KMS-11 (cell line): ENCODE measurements at regions not wholly inside any gene's neighbourhood (a gene's known extent, or its start where the extent isn't known, plus 50 kb on each side); places are given as distances from the start of the nearest gene placed in this dataset.

Experiments
- H2AFZ ChIP-seq: fragments of 200-600 bp; sonication (generic); 2 replicates; pipeline ENCODE4 v1.6.1; 2016; ENCODE audit warnings: antibody characterized with exemption, mixed run types, low read depth
- H3K27ac ChIP-seq: fragments of 200-600 bp; sonication (generic); 2 replicates; pipeline ENCODE4 v1.6.1; 2016; ENCODE audit warnings: mild to moderate bottlenecking, mixed run types
- H3K27me3 ChIP-seq: fragments of 200-600 bp; sonication (generic); 2 replicates; pipeline ENCODE4 v1.6.1; 2017; ENCODE audit warnings: mild to moderate bottlenecking, low read depth, mixed run types, moderate library complexity; ENCODE audit not compliant: insufficient read depth
- H3K36me3 ChIP-seq: fragments of 200-600 bp; sonication (generic); 2 replicates; pipeline ENCODE4 v1.6.1; 2017; ENCODE audit warnings: mild to moderate bottlenecking, mixed run types; ENCODE audit not compliant: insufficient read depth
- H3K4me1 ChIP-seq: fragments of 200-600 bp; sonication (generic); 2 replicates; pipeline ENCODE4 v1.6.1; 2016; ENCODE audit warnings: mild to moderate bottlenecking, low read depth, mixed run types; ENCODE audit not compliant: poor library complexity, severe bottlenecking
- H3K4me2 ChIP-seq: fragments of 200-600 bp; sonication (generic); 2 replicates; pipeline ENCODE4 v1.7.0; 2016; ENCODE audit warnings: mild to moderate bottlenecking, mixed run types
- H3K4me3 ChIP-seq: fragments of 200-600 bp; sonication (generic); IDR thresholded peaks from 2 replicates; pipeline ENCODE4 v1.6.1; 2017; ENCODE audit warnings: low read depth, low read length, mixed read lengths; ENCODE audit not compliant: insufficient read depth
- H3K79me2 ChIP-seq: fragments of 200-600 bp; sonication (generic); 2 replicates; pipeline ENCODE4 v1.6.1; 2016; ENCODE audit warnings: low read depth, mixed run types; ENCODE audit not compliant: insufficient read depth
- H3K9ac ChIP-seq: fragments of 200-600 bp; sonication (generic); 2 replicates; pipeline ENCODE4 v1.6.1; 2016; ENCODE audit warnings: mild to moderate bottlenecking, mixed run types
- H4K20me1 ChIP-seq: fragments of 200-600 bp; sonication (generic); 2 replicates; pipeline ENCODE4 v1.6.1; 2016; ENCODE audit warnings: mild to moderate bottlenecking, mixed run types; ENCODE audit not compliant: insufficient read depth
- TF ChIP-seq, protein P1 (sequence below): fragments of 200-600 bp; sonication (generic); conservative IDR thresholded peaks from 2 replicates; pipeline ENCODE4 v1.6.1; 2017; ENCODE audit warnings: low read depth, mild to moderate bottlenecking, antibody characterized with exemption, low read length, moderate library complexity, mixed read lengths

DNA sequence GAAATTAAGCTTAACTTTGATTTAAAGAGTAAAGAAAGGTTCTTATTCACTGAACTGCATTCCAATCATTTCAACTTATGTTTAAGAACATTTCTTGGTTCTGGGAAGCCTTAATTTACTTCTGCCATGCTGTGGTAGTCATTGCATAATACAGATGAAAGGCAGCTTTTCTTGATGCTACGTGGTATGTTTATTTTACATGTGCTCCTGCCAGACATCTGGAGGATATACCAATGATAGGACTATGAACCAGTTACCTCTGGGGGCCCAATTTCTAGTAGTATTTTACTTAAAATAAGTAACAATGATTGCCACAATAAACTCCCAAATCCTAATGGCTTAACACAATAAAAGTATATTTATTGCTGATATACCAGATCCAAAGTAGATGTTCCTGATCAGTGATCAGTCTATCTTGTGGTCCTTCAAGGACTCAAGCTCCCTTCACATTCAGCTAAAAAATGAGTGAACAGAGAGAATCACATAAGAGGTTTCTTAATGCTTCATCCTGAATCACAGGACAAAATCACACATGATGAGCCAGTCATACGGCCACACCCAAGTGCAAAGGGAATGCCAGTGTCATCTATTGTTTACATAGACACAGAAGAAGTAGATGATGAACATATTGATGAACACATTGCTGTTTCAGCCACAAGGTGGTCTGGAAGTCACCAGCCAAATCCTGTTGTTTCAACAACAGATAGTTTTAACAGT, 56.5 kb upstream of the CCN2 start:
- Histone ChIP-seq H3K79me2 (no peaks in the 10 kb centered on the region), H3K36me3 (no peaks in the 10 kb centered on the region), H3K9ac (no peak overlapping the region), H3K4me1 (no peaks in the 10 kb centered on the region), H3K4me2 (no peak overlapping the region), H3K27ac (no peak overlapping the region), H4K20me1 (no peaks in the 10 kb centered on the region), H3K4me3 (no peak overlapping the region), H3K27me3 (no peaks in the 10 kb centered on the region), H2AFZ (no peak overlapping the region)
- TF ChIP-seq, protein P1, sequence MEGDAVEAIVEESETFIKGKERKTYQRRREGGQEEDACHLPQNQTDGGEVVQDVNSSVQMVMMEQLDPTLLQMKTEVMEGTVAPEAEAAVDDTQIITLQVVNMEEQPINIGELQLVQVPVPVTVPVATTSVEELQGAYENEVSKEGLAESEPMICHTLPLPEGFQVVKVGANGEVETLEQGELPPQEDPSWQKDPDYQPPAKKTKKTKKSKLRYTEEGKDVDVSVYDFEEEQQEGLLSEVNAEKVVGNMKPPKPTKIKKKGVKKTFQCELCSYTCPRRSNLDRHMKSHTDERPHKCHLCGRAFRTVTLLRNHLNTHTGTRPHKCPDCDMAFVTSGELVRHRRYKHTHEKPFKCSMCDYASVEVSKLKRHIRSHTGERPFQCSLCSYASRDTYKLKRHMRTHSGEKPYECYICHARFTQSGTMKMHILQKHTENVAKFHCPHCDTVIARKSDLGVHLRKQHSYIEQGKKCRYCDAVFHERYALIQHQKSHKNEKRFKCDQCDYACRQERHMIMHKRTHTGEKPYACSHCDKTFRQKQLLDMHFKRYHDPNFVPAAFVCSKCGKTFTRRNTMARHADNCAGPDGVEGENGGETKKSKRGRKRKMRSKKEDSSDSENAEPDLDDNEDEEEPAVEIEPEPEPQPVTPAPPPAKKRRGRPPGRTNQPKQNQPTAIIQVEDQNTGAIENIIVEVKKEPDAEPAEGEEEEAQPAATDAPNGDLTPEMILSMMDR: no peak

DNA sequence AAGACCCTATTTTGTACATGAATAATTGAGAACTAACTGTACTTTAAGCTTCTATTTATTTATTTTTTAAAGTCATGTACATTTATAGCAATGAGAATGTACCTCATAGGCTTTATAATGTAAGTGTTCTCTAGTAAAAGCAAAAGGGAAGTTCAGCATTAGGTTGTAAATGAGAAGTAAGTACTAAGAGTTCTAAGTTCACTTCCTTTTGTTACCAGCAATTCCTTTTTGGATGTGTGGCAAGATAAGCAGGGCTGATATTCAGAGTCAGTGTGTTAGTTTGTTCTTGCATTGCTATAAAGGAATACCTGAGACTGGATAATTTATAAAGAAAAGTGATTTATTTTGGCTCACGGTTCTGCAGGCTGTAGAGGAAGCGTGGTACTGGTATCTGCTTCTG, 54.0 kb upstream of the CCN2 start:
- no peak overlapping the region for H3K4me3 ChIP-seq
- H3K36me3 ChIP-seq: no peaks in the 10 kb centered on the region
- peaks cover 3% of the 10 kb centered on the region for H3K4me1 ChIP-seq
- H4K20me1 ChIP-seq: no peaks in the 10 kb centered on the region
- no peak overlapping the region for H2AFZ ChIP-seq
- H3K79me2 ChIP-seq: no peaks in the 10 kb centered on the region
- H3K27me3 ChIP-seq: no peaks in the 10 kb centered on the region
- H3K9ac ChIP-seq: no peak overlapping the region
- no peak overlapping the region for H3K27ac ChIP-seq
- TF ChIP-seq, protein P1: no peak
- no peak overlapping the region for H3K4me2 ChIP-seq

DNA sequence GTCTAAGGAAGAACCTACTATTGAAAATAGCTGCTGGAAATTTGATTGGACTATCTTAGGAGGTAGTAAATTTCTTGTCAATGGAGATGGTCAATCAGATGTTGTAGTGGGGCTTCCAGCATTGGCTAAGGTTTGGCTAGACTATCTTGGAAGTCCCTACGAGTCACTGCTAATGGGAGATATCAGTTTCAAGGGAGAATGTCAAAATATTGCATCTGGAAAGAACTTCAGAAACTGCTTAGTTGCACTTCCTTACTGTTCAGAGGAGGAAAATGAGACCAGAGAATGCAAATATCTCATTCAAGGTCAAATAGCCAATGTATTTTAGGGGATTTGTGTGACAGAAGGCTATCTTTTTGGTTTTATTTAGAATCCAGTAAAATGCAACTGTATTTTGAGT, 53.5 kb upstream of the CCN2 start:
- Histone ChIP-seq H3K27me3 (no peaks in the 10 kb centered on the region), H4K20me1 (no peaks in the 10 kb centered on the region), H3K36me3 (no peaks in the 10 kb centered on the region), H2AFZ (no peak overlapping the region), H3K27ac (no peak overlapping the region), H3K79me2 (no peaks in the 10 kb centered on the region), H3K4me2 (no peak overlapping the region), H3K4me1 (peaks cover 8% of the 10 kb centered on the region), H3K9ac (no peak overlapping the region), H3K4me3 (no peak overlapping the region)
- TF ChIP-seq, protein P1: no peak

- H3K4me1 ChIP-seq: peaks cover 19% of the 10 kb centered on the region
Measured at GRCh38 chr6:132003516-132004178, 52.5 kb upstream of the CCN2 start.

More at GRCh38 chr6:132003516-132004178, 52.5 kb upstream of the CCN2 start:
- H3K27me3 ChIP-seq: no peaks in the 10 kb centered on the region
- TF ChIP-seq, protein P1: no peak
- H3K4me2 ChIP-seq: no peak overlapping the region
- no peaks in the 10 kb centered on the region for H4K20me1 ChIP-seq
- no peak overlapping the region for H3K4me3 ChIP-seq
- H3K79me2 ChIP-seq: no peaks in the 10 kb centered on the region
- no peak overlapping the region for H3K9ac ChIP-seq
- no peak overlapping the region for H2AFZ ChIP-seq
- no peak overlapping the region for H3K27ac ChIP-seq
- no peaks in the 10 kb centered on the region for H3K36me3 ChIP-seq
